ENCODE measurements at regions not wholly inside any gene's neighbourhood (a gene's known extent, or its start where the extent isn't known, plus 50 kb on each side); places are given as distances from the start of the nearest gene placed in this dataset.
A peak's percentile ranks its signal among the peaks of the same experiment; 100 is the strongest.

DNA sequence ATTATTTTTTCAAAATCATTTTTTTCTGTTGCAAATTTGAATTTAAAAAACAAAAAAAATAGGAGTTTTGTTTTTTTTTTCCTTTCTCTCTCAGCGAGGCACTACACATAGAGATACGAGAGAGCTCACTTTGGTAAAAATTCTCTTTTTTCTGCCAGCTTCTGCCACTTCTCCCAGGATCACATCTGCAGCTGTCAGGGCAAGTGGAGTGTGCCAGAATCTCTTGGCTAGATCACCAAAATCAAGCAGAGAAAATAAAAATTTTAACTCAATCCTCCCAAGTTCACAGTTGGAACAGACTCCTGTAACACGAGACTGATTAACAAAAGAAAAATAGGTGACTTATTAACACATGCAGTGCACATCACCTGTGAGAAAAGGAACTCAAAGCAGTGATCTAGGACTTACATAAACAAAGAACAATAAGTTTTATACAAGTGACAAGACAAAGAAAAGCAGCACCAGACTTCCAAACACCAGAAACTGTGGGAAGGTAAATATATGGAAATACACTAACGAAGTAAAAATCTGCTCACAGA is 213.2 kb upstream of the ZFP42 start:
- DNase-seq (ENCODE audit: low read depth), result no peak

DNA sequence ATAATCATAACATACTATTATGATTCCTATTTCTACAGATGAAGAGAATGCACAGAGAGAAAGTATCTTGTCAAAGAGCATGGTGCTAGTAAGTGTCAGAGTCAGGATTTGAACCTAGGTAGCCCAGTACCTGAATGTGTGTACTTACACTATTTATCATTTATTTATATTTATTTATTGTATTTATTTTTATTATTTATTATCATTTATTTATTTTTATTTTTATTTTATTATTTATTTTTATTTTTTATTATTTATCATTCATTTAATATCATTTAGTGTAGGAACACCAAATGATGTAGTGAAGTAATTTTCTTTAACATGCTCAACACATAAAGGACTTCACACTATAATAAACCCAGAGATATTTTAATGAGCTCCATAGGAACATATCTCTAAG is 209.4 kb upstream of the ZFP42 start:
- no peak for DNase-seq (ENCODE audit: low read depth)

DNA sequence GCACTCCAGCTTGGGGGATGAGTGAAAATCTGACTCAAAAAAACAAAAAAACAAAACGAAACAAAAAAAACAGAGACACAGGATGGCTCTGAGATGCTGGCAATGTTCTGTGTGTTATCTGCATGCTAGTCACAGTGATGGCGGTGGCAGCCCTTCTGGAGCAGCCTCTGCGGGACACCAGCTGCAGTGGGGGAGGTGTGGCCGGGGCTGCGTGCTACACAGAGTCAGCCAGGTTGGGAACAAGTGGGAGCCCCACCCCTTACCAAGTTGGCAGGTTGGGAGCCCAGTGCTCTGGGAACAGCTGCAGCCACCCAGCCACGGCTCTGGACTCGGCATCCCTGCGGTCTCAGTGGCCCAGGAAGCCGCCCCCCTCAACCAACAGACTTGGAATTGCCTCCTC is 206.5 kb upstream of the ZFP42 start:
- DNase-seq (ENCODE audit: low read depth), result no peak

DNA sequence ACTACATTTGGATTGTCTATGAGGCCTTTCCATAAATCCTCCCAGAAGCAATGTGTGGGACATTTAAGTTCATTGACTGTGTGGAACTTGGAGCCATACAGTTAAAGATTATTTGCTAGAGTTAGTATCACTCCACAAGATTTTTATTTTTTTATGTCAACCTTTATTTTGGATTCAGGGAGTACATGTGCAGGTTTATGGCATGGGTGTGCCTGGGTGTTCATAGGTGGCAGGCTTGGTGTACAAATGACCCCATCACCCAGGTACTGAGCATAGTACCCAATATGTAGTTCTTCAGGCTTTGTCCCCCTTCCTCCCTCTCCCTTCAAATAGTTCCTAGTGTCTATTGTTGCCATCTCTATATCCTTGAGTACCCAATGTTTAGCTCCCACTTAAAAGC is 199.8 kb upstream of the ZFP42 start:
- no peak for DNase-seq (ENCODE audit: low read depth)

DNA sequence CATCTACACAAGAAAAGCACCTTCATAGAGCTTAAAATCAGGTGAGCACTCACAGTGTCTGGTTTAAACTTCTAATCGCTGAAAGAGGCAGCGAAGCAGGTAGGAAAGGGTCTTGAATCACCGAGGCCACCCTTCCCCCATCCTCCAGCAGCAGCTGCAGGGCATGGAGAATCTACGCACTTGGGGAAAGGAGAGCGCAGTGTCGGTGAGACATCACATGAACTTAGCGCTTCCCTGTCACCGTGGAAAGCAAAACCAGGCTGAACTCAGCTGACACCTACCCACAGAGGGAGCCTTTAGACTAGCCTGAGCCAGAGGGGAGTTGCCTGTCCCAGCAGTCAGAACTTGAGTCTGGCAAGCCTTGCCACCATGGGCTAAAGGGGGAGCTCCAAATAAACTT is 197.2 kb upstream of the ZFP42 start:
- DNase-seq (ENCODE audit: low read depth), result no peak

DNA sequence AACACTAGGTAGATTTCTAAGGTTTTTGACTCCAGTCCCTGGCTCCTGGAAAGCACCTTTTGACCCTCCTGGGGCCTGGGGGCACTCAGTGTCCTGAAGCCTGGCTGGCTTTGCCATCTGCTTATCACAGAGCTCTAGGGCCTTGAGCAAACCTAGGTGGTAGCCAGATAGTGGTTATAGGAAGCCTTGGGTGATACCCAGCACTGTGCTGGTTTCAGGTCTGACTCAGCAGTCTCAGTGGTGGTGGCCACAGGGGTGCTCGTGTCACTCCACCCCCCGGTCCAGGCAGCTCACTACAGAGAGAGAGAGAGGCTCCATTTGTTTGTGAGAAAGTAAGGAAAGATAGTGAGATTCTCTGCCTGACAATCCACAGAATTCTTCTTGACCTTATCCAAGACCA is 195.8 kb upstream of the ZFP42 start:
- DNase-seq (ENCODE audit: low read depth), result no peak

DNA sequence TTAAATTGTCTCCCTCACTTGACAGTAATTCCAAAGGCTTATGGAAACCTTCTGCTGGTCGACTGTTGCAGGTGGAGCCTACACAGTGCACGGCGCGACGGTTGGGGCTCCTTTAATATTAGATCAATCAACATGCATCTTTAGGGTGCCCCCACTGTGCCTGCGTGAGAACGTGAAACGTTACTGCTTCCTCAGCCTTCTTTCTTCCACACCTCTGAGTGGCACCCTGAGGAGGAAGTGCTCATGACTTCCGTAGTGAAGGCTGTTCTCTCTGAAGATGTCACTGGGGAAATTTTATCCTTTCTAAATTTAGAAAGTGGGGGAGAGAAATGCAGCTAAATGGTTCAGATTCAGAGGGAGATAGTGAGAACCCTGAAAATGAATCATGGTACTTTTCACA is 184.0 kb upstream of the ZFP42 start:
- no peak for DNase-seq (ENCODE audit: low read depth)

DNA sequence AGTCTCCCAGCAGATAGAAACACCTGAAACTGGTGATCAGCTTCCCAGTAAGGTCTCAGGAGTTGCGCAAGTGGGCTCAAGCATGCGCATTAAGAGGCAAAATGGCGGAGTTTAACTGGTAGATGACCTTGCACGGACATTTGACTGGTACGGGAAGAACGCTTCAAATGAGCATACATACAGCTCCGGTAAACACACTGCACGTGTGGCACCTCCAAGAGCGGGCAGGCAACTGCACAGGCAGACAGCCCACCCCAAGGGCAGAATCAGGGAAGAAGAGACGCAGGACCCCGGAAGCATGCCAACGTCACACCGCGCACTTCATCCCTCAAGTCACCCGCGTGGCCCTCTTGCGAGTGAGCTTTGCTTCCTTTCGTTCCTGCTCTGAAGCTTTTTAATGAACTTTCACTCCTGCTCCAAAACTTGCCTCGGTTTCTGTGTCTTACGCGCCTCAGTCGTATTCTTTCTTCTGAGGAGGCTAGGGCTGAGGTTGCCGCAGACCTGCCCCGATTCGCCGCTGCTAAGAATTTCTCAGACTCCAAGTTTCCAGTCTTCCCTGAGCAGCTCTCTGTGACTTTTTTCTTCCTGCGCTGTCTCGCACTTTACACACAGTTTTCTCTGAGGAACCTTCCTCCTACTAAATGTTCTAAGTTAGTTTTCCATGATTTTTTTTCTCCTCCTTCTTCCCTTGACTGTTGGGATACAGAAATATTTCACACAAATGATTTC is 180.7 kb upstream of the ZFP42 start:
- peak; percentile 22 for DNase-seq (ENCODE audit: low read depth)

DNA sequence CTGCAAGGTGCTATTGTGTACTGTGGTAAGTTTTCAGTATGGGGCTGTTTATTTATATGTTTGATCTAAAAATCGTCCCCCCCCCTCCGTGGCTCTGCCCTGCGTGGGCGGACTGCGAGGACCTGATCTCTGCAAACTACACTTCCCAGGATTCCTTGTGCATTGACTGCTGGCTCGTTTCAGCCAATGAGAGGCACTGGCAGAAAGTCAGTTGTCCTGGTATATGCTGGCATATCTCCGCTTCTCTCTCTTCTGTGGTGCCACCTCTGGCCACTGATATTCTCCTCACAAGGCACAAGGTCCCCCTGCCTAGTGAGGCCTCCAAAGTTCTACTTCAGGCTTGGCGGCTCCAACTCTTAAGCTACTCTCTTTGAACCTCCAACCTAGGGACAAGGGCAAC is 168.8 kb upstream of the ZFP42 start:
- no peak for DNase-seq (ENCODE audit: low read depth)

DNA sequence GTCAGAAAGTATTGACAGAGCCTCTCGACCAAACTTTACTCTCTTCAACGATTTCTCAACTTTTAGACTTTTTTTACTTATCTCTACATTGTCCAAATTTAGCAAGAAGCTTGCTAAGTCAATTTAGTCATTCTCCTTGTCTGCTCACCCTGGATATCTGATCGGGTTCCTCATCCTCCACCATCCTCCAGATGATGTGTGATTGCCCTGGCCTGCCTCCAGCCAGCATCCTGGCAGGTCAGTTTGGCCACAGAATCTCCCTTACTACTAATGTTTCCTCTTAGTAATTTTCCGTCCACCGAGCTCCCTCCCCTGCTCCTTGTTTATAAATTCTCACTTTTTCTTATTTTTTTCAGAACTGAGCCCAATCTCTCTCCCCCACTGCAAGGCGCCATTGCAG is 167.9 kb upstream of the ZFP42 start:
- peak; percentile 26 for DNase-seq (ENCODE audit: low read depth)

DNA sequence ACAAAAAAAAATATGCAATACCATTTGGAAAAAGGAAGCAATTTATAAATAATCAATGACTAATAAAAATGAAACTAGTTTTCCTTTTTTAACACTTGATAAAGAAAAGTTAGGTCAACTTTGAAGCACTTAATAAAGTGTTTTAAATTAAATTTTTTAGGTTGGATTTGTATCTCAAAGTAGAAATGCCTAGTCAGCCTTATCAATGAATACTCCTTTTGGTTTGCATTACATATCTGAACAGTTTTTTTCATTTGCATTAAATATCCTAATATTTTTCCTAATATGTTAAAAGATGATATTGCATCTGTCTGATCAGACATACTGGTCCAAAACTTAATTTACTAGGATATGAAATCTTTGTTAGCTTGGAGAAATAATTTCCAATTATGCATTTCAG is 155.8 kb upstream of the ZFP42 start:
- DNase-seq (ENCODE audit: low read depth), result no peak

DNA sequence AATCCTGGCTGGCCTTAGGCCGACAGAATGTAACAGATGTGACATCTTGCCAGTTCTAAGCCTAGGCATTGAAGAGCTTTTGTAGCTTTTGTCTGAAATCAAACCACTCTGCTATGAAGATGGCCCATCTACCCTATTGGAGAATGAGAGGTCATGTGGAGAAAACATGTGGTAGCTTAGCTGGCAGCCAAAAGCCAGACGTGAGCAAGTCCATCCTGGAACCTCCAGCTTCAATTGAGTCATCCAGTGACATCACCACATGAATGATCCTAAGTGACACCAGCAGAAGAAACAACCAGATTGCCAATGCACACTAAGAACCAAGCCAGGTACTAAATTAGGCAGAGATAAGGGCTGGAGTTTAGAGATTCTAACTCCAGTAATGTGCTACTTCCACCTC is 154.8 kb upstream of the ZFP42 start:
- peak; percentile 15 for DNase-seq (ENCODE audit: low read depth)

DNA sequence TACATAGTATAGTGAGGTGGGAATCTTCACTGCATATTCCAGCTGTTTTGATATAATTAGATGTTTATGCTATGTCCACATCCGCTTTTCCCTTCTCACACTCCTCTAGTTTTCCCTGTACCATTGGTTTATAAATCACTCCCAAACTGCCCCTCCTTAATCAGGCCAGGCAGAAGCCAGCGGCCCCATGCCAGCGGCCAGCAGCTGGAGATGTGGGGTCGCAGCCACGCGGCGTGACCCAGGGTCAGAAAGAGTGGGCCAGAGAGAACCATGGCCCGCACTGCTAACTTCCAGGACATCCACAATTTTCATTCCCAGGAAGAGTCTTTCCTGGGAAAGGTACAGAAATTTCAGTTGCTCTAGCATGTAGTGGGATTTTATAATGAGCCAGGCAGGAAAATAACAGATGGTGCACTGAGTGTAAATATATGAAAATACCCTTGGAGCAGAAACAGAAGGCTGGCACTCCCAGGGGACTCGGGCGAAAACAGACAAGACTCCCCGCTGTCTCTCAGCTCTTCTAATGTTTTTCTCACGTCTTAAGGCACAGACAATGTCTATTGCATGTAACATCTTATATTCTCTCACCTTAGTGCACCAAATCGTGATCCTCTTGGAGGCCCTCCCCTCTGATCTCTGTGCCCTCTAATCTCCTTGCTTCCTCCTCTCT is 145.9 kb upstream of the ZFP42 start:
- DNase-seq (ENCODE audit: low read depth), result no peak

DNA sequence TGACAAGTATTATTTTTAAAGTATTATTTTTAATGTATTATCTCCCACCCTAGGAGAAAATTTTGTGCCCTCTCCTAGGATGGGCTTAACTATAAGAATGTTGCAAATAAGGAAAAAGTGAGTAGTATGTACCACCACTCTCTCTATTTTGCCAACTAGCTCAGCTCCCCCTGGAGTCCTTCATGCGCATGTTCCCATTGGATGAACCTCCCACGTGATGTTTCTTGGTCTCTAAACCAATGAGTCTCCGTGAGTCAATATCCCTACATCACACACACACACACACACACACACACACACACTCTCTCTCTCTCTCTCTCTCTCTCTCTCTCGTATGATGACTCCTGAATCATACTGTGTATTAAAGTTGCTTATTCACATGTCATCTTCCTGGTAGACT is 129.7 kb upstream of the ZFP42 start:
- no peak for DNase-seq (ENCODE audit: low read depth)

DNA sequence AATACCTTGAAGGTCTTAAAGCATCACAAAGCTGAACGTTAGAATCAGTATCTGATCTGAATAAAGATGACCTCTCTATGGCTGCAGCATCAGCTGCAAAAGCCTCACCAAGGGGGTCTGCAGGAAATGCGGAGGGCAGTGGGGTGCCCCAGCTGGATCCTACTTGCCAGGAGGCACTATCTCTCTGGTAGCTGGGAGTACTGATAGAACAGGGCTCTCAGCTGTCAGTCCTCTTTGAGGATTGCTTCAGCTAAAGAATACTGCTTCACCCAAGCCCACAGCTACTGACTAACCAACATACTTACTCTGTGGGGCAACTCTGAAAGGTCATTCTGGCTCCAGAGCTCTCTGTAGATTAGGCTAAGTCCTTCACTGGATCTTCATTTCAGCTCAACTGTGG is 112.5 kb upstream of the ZFP42 start:
- no peak for DNase-seq (ENCODE audit: low read depth)

DNA sequence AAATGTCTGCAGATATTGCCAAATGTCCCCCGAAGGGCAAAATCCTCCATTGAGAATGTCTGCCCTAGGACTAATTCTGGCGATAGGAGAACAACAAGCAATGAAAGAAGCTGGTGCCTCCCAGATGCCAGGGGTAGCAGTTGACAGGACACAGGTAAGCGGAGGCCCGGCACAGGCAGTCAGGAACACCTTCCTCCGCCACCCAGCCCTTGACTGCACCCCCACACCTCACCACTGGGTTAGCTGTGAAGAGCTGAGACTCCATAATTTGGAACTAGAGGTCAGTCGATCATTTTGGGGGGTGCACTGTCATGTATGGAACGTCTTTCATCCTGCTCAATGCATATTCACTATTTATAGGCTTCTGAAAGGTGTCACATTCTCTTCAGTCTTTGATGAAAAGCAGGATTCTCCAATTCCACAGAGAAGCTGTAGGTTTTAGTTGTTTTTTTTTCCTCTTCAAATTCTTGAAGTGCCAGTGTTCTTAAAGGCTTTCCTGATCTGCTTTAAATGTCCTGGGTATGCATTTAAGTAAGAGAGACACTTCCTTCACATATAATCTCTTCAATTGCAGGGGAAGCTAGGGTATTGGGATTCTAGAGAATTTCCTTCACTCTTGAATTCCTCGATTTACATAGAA is 111.6 kb upstream of the ZFP42 start:
- DNase-seq (ENCODE audit: low read depth), result no peak

DNA sequence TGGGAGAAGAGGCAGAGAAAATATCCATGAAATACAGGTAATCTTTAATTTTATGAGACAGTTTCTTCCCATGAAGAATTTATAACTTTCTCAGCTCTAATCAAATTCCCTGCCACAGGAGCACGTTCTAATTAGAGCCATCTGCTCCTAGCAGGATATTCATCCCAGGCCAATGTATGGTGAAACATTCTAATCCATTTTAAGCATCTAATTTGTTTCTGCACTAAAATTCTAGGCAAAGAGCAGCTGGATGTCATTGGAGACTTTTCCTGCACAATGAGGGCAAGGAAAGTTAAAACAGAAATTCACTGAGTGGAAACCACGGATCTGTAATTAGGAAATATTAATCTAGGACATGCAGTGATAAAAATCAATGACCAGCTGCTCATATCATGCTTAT is 107.7 kb upstream of the ZFP42 start:
- DNase-seq (ENCODE audit: low read depth), result no peak

DNA sequence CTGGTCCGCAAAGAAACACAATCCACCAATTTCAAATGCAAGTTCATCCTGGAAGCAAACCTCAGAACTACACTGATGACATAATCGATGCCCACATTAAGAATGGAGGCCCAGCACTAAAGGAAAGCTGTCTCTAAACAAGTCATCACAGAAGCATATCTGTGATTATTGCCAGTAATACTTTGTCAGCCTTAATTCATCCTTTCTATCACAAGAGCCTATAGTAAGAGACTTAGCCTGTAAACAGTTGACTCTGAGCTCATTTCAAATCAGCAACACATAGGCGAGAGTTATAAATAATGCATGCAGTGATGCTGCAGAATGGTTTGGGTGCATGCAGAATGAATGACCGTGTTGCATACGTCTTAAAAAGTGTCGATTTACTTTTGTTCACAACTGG is 105.9 kb upstream of the ZFP42 start:
- DNase-seq (ENCODE audit: low read depth), result no peak

DNA sequence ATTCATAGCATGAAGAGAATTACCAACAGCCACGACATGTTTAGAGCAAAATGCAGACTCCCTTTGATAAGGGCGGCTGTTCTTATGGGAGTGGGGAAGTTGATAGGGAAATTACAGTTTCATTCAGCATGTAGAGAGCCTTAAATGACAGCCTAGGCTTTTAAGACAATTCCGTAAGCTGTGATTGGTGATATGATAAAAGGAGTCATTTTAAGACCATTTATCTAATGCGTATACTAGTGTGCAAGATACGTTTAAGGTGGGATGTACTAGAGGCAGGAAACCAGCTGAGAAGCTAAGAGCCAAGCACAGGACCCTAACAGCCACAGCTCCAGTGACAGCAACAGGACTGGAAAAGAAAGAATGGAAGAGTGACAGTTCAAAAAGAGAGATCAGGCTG is 102.2 kb upstream of the ZFP42 start:
- no peak for DNase-seq (ENCODE audit: low read depth)

DNA sequence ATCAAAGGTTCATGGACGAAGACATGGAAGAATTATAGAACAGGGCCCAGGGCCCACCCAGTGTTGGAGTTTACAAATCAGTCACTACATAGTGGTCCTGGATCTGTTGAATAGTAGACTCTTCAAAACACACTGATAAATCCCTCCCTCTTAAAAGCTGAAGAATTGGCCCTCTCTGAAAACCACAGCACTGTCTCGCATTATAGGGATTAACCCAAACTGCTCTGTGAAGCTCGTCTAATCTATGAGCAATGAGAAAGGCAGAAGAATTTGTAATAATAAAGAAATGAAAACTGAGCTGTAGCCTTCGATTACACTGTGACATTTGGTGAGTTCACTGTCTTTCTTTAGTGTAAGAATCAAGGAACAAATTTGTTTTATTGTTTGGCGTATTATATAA is 92.5 kb upstream of the ZFP42 start:
- DNase-seq (ENCODE audit: low read depth), result peak; percentile 49

DNA sequence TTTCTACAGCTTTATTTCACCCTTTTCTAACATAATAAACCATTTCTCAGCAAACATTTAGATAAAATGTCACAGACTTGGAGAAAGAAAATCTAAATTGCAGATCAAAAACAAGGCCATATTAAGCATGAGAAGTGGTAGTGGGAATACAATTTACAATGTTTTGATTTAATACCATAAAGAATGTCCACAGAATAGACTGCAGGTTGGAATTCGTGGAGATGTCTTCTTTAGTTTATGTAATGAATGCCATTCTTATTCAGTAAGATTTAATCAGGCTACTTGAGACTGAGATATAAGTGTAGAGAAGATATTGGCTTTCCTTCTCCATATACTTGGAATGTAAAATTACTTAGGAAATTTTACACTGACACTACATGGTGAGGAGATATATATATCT is 91.9 kb upstream of the ZFP42 start:
- DNase-seq (ENCODE audit: low read depth), result peak; percentile 48

DNA sequence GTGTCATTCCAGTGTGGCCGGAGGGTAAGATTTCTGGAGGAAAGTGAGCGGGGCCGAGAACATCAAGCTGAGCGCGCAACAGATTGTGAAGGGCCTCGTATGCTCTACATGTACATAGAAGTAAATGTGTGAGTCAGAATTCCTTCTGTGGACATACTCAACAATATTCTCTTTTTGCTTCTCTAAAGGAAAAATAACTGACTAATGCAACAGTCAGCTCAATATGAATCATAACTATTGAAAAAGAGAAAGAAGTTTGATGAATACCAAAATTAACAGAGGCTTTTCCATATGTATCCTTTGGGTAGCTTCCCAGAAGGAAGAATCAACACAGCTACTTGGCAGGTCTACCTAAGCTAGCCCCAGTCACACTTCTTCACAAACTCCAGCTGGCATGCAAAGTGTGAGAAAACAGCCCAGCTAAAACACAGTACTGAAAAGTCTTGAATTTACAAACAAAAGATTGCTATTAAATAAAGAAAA is 87.5 kb upstream of the ZFP42 start:
- DNase-seq (ENCODE audit: low read depth), result peak; percentile 72

DNA sequence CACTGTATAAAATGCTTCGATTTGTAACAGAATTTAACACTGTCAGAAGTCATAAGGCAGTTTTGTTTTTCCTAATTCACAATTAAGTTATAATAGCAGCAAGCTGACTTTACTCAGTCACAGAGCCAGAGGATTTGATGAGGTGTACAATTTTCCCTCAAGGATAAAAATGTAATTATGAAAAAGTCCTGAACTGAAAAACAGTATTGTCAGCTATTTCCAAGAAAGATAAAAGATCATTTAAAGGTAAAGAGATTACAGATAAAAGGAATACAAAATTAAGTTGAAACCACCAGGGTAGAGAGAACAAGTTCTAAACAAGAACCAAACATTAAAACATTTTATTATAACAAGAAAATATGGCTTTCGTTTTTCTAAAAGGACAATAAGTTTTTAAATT is 86.8 kb upstream of the ZFP42 start:
- DNase-seq (ENCODE audit: low read depth), result no peak
